ENCODE measurements at regions not wholly inside any gene's neighbourhood (a gene's known extent, or its start where the extent isn't known, plus 50 kb on each side); places are given as distances from the start of the nearest gene placed in this dataset.

DNA sequence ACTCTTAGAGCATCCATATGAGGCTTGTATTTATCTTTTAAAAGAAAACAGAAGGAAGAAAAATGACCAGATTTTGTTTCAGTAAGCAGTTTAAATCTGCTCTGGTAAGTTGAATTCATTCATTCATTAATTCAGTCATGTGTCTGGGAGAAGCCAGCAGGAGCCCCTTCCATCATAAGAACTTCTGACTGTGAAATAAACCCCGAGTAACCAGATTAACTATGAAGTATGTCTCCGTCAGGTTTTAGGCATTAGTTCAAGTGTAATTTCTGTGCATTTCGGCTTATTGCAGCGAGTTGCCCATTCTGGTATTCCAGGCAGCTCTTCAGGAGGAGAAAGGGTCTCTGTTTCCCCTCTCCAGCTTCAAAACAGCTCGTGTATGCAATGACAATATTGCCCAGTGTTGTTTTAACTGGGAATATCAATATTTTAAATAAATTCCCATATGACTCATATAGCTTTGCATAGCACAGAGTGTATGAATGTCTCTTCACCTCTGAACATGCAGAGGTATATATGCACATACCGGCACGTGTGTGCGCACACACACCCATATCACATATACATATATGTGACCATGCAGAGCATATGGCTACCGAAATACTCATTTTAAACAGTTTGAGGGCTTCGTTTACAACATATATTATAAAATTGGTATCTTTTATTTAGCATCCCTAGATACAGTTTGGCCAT is 255.3 kb downstream of the BCOR start:
- Mint-ChIP-seq H3K4me3 (no peak overlapping the region), H3K27ac (no peak overlapping the region), H3K27me3 (ENCODE audit: insufficient read depth) (no peaks in the 10 kb centered on the region), H3K36me3 (ENCODE audit: low read depth) (no peaks in the 10 kb centered on the region), H3K9me3 (peaks cover 8% of the 10 kb centered on the region), H3K4me1 (peaks cover 13% of the 10 kb centered on the region)
- H3K27me3 ChIP-seq (ENCODE audit: control insufficient read depth, insufficient read depth, low read length, poor library complexity, severe bottlenecking) = no peaks in the 10 kb centered on the region
- no peak overlapping the region for H3K4me3 ChIP-seq (ENCODE audit: low read length)
- no peak overlapping the region for H3K27ac ChIP-seq (ENCODE audit: low read depth, low read length)
- WGBS, 2 experiments (ENCODE audit: insufficient coverage in 1 of 2, insufficient read length in 1 of 2) = 94 to 96% methylated on average over 3 to 8 of the region's 10 CpGs
- TF ChIP-seq CTCF (conservative IDR thresholded peaks at IDR 0.05) = no peak
- H3K9ac ChIP-seq (ENCODE audit: extremely low read depth, low read length, poor library complexity, severe bottlenecking) = no peak overlapping the region
- H3K9me3 ChIP-seq (ENCODE audit: control insufficient read depth, low read length) = no peaks in the 10 kb centered on the region
- no peak for DNase-seq
- no peaks in the 10 kb centered on the region for H3K4me1 ChIP-seq (ENCODE audit: control insufficient read depth, insufficient read depth, low read length)
- no peaks in the 10 kb centered on the region for H3K36me3 ChIP-seq (ENCODE audit: control insufficient read depth, insufficient read depth, low read length)

DNA sequence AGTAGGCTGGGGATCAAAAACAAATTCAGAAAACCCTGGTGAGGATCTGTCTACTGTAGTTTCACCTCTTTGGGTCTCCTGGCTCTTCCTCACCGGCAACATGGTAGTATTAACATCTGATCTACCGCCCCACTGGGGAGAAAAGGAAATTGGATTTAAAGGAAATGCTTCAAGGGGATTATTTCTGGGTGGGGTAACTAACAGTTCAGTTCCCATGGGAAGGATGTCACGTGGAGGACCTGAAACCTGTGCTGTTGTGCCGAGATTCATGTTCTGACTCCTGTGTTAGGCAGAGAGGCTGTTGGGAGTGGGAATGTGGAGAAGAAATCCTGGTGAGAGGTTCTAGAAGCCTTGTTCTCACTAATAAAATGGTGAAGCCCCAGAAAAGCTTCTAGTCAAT is 254.4 kb downstream of the BCOR start:
- no peak overlapping the region for H3K27ac ChIP-seq (ENCODE audit: low read depth, low read length)
- no peaks in the 10 kb centered on the region for H3K27me3 Mint-ChIP-seq (ENCODE audit: insufficient read depth)
- H3K9me3 ChIP-seq (ENCODE audit: control insufficient read depth, low read length) = no peaks in the 10 kb centered on the region
- no peaks in the 10 kb centered on the region for H3K27me3 ChIP-seq (ENCODE audit: control insufficient read depth, insufficient read depth, low read length, poor library complexity, severe bottlenecking)
- no peak for TF ChIP-seq CTCF (conservative IDR thresholded peaks at IDR 0.05)
- H3K27ac Mint-ChIP-seq = no peak overlapping the region
- H3K4me3 Mint-ChIP-seq = no peak overlapping the region
- H3K9me3 Mint-ChIP-seq = peaks cover 8% of the 10 kb centered on the region
- H3K36me3 ChIP-seq (ENCODE audit: control insufficient read depth, insufficient read depth, low read length) = no peaks in the 10 kb centered on the region
- H3K9ac ChIP-seq (ENCODE audit: extremely low read depth, low read length, poor library complexity, severe bottlenecking) = no peak overlapping the region
- H3K4me1 ChIP-seq (ENCODE audit: control insufficient read depth, insufficient read depth, low read length) = no peaks in the 10 kb centered on the region
- H3K36me3 Mint-ChIP-seq (ENCODE audit: low read depth) = no peaks in the 10 kb centered on the region
- H3K4me3 ChIP-seq (ENCODE audit: low read length) = no peak overlapping the region
- peaks cover 13% of the 10 kb centered on the region for H3K4me1 Mint-ChIP-seq
- WGBS, 2 experiments (ENCODE audit: insufficient coverage in 1 of 2, insufficient read length in 1 of 2) = 88% methylated on average over 4 of the region's 4 CpGs; no CpG with 5 or more reads in 1 of the 2 experiments
- DNase-seq = no peak

DNA sequence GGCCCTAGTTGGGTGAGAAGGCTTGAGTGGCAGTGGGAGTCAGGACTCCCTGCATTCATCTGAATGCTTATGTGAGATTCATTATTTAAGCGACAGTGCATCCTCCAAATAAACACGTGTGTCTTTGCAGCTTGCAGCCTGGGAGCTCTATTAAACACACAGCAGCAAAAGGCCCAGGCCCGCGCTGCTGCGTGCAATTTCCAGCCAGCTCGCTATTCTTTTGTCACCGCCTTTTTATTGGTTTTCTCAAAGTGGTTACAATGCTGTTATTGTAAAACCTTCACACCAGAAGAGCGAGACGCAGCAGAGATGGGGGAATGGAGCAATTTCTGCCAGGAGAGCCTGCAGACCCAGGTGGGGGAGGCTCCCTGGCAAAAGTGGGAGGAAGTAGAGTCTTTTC is 252.5 kb downstream of the BCOR start:
- 91 to 92% methylated on average over 7 to 9 of the region's 9 CpGs for WGBS, 2 experiments (ENCODE audit: insufficient coverage in 1 of 2, insufficient read length in 1 of 2)
- no peak for TF ChIP-seq CTCF (conservative IDR thresholded peaks at IDR 0.05)
- Histone ChIP-seq H3K27ac (ENCODE audit: low read depth, low read length) (no peak overlapping the region), H3K9ac (ENCODE audit: extremely low read depth, low read length, poor library complexity, severe bottlenecking) (no peak overlapping the region), H3K4me3 (ENCODE audit: low read length) (no peak overlapping the region), H3K4me1 (ENCODE audit: control insufficient read depth, insufficient read depth, low read length) (no peaks in the 10 kb centered on the region), H3K27me3 (ENCODE audit: control insufficient read depth, insufficient read depth, low read length, poor library complexity, severe bottlenecking) (no peaks in the 10 kb centered on the region), H3K9me3 (ENCODE audit: control insufficient read depth, low read length) (no peaks in the 10 kb centered on the region), H3K36me3 (ENCODE audit: control insufficient read depth, insufficient read depth, low read length) (no peaks in the 10 kb centered on the region)
- Mint-ChIP-seq H3K4me1 (peaks cover 18% of the 10 kb centered on the region), H3K4me3 (no peak overlapping the region), H3K9me3 (peaks cover 20% of the 10 kb centered on the region), H3K36me3 (ENCODE audit: low read depth) (no peaks in the 10 kb centered on the region), H3K27me3 (ENCODE audit: insufficient read depth) (no peaks in the 10 kb centered on the region), H3K27ac (no peak overlapping the region)
- DNase-seq = no peak

Data from endodermal cell (in vitro differentiated cells).